HL-60 (cell line): ENCODE measurements at regions not wholly inside any gene's neighbourhood (a gene's known extent, or its start where the extent isn't known, plus 50 kb on each side); places are given as distances from the start of the nearest gene placed in this dataset.

Source experiments
- DNase-seq, 2 experiments: peaks; one replicate each; pipeline ENCODE4 v3.0.0-alpha.2; 2010 to 2020; ENCODE audit warnings: low read depth in 1 of 2, low spot score in 1 of 2
- H3K27ac ChIP-seq: fragments of 250-450 bp; sonication (Bioruptor Pico); replicated peaks from 2 replicates; pipeline ENCODE4 v1.5.1; 2020; ENCODE audit warnings: mild to moderate bottlenecking, moderate library complexity
- H3K27me3 ChIP-seq: fragments of 250-450 bp; sonication (Bioruptor Pico); 2 replicates; pipeline ENCODE4 v1.5.1; 2021; ENCODE audit warnings: mild to moderate bottlenecking, moderate library complexity; ENCODE audit not compliant: insufficient read depth, poor library complexity, severe bottlenecking
- H3K4me3 ChIP-seq: replicated peaks from 2 replicates; pipeline ENCODE4 v1.5.1; 2011; ENCODE audit warnings: mild to moderate bottlenecking, control low read depth, low read length; ENCODE audit not compliant: insufficient read depth
- GABPA ChIP-seq: IDR thresholded peaks from 2 replicates; pipeline ENCODE4 v1.6.1; 2012; ENCODE audit warnings: low read depth
- POLR2AphosphoS5 ChIP-seq: IDR thresholded peaks from 2 replicates; pipeline ENCODE4 v1.6.1; 2012; ENCODE audit warnings: low read depth
- SPI1 ChIP-seq: IDR thresholded peaks from 2 replicates; pipeline ENCODE4 v1.6.1; 2012; ENCODE audit warnings: low read depth, mild to moderate bottlenecking, borderline replicate concordance
- TF ChIP-seq, protein P1 (sequence below): IDR thresholded peaks from one replicate; pipeline ENCODE4 v1.5.1; 2011; ENCODE audit warnings: low read length, control low read depth, inconsistent platforms; ENCODE audit not compliant: insufficient read depth
- TF ChIP-seq, protein P2 (sequence below): IDR thresholded peaks from 2 replicates; pipeline ENCODE4 v1.6.1; 2012; ENCODE audit warnings: low read depth; ENCODE audit not compliant: insufficient replicate concordance

DNA sequence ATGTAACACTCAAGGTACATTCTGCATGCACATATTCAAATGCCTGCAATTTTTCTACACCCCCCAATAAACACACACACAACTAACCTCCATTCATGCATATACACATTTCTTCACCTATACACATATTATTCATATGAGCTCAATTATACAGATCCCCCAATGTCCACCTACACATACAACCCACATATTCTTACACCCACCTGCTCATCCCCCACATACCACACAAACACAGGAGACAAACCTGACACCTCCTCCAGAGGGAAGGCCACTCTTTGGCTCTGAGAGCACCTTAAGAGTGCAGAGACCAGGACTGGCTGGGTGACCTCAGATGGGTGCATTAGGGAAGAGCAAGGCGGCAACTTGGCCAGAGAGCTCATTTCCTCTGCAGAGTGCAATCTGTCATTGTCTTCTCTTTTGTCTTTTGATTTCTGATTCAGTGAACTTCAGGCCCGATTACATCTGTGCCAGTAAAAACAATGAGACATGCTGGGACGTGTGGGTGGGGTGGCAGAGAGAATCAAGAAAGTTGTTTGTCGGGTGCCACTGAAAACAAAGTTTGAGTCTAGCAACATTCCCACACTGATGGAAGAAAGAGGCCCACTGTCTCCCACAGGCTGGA lies 208.4 kb downstream of the NXPE2 start:
- H3K27me3 ChIP-seq = no peaks in the 10 kb centered on the region
- TF ChIP-seq, protein P1, sequence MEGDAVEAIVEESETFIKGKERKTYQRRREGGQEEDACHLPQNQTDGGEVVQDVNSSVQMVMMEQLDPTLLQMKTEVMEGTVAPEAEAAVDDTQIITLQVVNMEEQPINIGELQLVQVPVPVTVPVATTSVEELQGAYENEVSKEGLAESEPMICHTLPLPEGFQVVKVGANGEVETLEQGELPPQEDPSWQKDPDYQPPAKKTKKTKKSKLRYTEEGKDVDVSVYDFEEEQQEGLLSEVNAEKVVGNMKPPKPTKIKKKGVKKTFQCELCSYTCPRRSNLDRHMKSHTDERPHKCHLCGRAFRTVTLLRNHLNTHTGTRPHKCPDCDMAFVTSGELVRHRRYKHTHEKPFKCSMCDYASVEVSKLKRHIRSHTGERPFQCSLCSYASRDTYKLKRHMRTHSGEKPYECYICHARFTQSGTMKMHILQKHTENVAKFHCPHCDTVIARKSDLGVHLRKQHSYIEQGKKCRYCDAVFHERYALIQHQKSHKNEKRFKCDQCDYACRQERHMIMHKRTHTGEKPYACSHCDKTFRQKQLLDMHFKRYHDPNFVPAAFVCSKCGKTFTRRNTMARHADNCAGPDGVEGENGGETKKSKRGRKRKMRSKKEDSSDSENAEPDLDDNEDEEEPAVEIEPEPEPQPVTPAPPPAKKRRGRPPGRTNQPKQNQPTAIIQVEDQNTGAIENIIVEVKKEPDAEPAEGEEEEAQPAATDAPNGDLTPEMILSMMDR = no peak
- TF ChIP-seq, protein P2, sequence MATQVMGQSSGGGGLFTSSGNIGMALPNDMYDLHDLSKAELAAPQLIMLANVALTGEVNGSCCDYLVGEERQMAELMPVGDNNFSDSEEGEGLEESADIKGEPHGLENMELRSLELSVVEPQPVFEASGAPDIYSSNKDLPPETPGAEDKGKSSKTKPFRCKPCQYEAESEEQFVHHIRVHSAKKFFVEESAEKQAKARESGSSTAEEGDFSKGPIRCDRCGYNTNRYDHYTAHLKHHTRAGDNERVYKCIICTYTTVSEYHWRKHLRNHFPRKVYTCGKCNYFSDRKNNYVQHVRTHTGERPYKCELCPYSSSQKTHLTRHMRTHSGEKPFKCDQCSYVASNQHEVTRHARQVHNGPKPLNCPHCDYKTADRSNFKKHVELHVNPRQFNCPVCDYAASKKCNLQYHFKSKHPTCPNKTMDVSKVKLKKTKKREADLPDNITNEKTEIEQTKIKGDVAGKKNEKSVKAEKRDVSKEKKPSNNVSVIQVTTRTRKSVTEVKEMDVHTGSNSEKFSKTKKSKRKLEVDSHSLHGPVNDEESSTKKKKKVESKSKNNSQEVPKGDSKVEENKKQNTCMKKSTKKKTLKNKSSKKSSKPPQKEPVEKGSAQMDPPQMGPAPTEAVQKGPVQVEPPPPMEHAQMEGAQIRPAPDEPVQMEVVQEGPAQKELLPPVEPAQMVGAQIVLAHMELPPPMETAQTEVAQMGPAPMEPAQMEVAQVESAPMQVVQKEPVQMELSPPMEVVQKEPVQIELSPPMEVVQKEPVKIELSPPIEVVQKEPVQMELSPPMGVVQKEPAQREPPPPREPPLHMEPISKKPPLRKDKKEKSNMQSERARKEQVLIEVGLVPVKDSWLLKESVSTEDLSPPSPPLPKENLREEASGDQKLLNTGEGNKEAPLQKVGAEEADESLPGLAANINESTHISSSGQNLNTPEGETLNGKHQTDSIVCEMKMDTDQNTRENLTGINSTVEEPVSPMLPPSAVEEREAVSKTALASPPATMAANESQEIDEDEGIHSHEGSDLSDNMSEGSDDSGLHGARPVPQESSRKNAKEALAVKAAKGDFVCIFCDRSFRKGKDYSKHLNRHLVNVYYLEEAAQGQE = no peak
- TF ChIP-seq GABPA (no peak), SPI1 (no peak), POLR2AphosphoS5 (no peak)
- DNase-seq = no peak

DNA sequence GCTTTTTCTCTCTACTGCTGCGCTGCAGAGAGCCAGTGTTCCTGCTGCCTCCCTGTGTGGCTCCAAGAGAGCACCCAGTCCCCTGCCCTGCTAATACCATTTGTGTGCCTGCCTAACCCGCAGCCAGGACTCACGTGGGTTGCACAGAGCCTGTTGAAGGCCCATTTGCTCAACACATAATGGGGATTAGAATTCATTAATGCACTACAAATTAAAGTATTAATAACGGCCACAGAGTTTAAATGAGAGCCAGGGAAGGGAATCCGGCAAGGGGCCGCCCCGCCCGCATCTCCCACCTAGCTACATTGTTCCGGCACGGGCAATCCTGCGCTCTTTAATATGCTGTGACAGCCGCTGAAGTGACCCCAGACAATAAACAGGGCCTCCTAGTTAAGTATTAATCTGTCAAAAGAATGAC lies 211.3 kb downstream of the NXPE2 start:
- DNase-seq = no peak
- no peak for TF ChIP-seq POLR2AphosphoS5
- no peak for TF ChIP-seq GABPA
- TF ChIP-seq, protein P1 = no peak
- TF ChIP-seq, protein P2 = no peak
- TF ChIP-seq SPI1 = no peak
- no peaks in the 10 kb centered on the region for H3K27me3 ChIP-seq
- H3K27ac ChIP-seq = no peak overlapping the region
- H3K4me3 ChIP-seq = no peak overlapping the region

More for the DNA sequence above, 208.4 kb downstream of the NXPE2 start:
- no peak overlapping the region for H3K27ac ChIP-seq
- H3K4me3 ChIP-seq = no peak overlapping the region

DNA sequence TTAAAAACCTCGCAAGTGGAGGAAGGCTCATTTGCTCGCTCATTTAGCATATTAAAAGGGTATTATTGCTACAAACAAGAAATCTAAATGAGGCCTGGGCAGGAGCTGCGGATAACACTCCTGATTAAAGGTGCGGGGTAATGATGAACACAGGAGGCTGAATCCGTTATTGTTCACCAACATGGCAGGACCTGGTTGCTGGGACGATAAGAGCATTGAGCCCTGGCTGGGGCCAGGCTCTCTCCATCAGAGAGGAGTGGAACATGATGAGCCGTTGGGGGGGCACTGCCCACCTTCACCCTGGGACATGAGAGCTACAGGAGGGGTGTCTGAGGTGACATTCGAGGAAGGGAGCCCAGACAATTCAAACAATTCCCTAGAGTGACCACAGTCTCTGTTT lies 211.7 kb downstream of the NXPE2 start:
- no peak for DNase-seq
- H3K27me3 ChIP-seq = no peaks in the 10 kb centered on the region
- no peak overlapping the region for H3K27ac ChIP-seq
- TF ChIP-seq SPI1 (no peak), GABPA (no peak), POLR2AphosphoS5 (no peak)
- TF ChIP-seq, protein P1 = no peak
- TF ChIP-seq, protein P2 = no peak
- no peak overlapping the region for H3K4me3 ChIP-seq
